ENCODE measurements at regions not wholly inside any gene's neighbourhood (a gene's known extent, or its start where the extent isn't known, plus 50 kb on each side); places are given as distances from the start of the nearest gene placed in this dataset.
A peak's percentile ranks its signal among the peaks of the same experiment; 100 is the strongest.
"Not testable (repeated sequence)": the region's sequence is repeated elsewhere in the genome, so short reads cannot be mapped to it uniquely, and the experiment has no call there.

GRCh38 chr14:51369814-51370213, 129.8 kb downstream of the TMX1 start:
- Histone ChIP-seq H3K4me1 (peaks cover 0 to 7% (median 2%) of the 10 kb centered on the region in 3 donors), H3K36me3 (no peaks in the 10 kb centered on the region), H3K9me3 (no peaks in the 10 kb centered on the region), H3K27me3 (no peaks in the 10 kb centered on the region), H3K4me3 (no peak overlapping the region), H3K27ac (no peak overlapping the region)
- WGBS, 2 donors (ENCODE audit: low coverage in 1 of 2): 84 to 86% methylated on average over 7 to 8 of the region's 8 CpGs
- TF ChIP-seq POLR2AphosphoS5 (IDR thresholded peaks at IDR 0.05) (no peak), POLR2A (IDR thresholded peaks at IDR 0.05) (no peak), CTCF (IDR thresholded peaks at IDR 0.05) (no peak)
- no peak for ATAC-seq

- no peak for ATAC-seq
- H3K4me3 ChIP-seq: no peak overlapping the region
- H3K27ac ChIP-seq: no peak overlapping the region
- no peaks in the 10 kb centered on the region for H3K9me3 ChIP-seq
- H3K36me3 ChIP-seq: no peaks in the 10 kb centered on the region
- 29 to 70% methylated on average over 1 of the region's 2 CpGs for WGBS, 2 donors (ENCODE audit: low coverage in 1 of 2)
- peaks cover 0 to 7% (median 2%) of the 10 kb centered on the region in 3 donors for H3K4me1 ChIP-seq
- TF ChIP-seq EP300 (IDR thresholded peaks at IDR 0.05) (no peak), CTCF (IDR thresholded peaks at IDR 0.05) (no peak), POLR2A (IDR thresholded peaks at IDR 0.05) (no peak), POLR2AphosphoS5 (IDR thresholded peaks at IDR 0.05) (no peak)
- no peaks in the 10 kb centered on the region for H3K27me3 ChIP-seq
Observed at GRCh38 chr14:51370758-51371386, 130.8 kb downstream of the TMX1 start.

GRCh38 chr14:51377186-51377585, 137.1 kb downstream of the TMX1 start:
- not testable (repeated sequence) for H3K36me3 ChIP-seq, H3K4me1 ChIP-seq, H3K9me3 ChIP-seq, H3K27ac ChIP-seq, ATAC-seq, H3K4me3 ChIP-seq, H3K27me3 ChIP-seq
- WGBS, 2 donors (ENCODE audit: low coverage in 1 of 2): 60% methylated on average over 1 of the region's 2 CpGs; no CpG with 5 or more reads in 1 of the 2 donors

- 90 to 93% methylated on average over 2 of the region's 2 CpGs for WGBS, 2 donors (ENCODE audit: low coverage in 1 of 2)
- Histone ChIP-seq H3K4me3 (no peak overlapping the region), H3K9me3 (no peaks in the 10 kb centered on the region), H3K27me3 (no peaks in the 10 kb centered on the region), H3K27ac (no peak overlapping the region), H3K4me1 (peaks cover 0 to 6% (median 0%) of the 10 kb centered on the region in 3 donors), H3K36me3 (no peaks in the 10 kb centered on the region)
- no peak for TF ChIP-seq POLR2A (IDR thresholded peaks at IDR 0.05)
- no peak for ATAC-seq
Observed at GRCh38 chr14:51382506-51382905, 142.5 kb downstream of the TMX1 start.

GRCh38 chr14:51386411-51386810, 146.4 kb downstream of the TMX1 start:
- Histone ChIP-seq H3K4me1 (peaks cover 0 to 6% (median 0%) of the 10 kb centered on the region in 3 donors), H3K27ac (peak overlapping the region in 1 of 4 donors; percentile 46), H3K27me3 (no peaks in the 10 kb centered on the region), H3K4me3 (no peak overlapping the region), H3K9me3 (no peaks in the 10 kb centered on the region), H3K36me3 (no peaks in the 10 kb centered on the region)
- peak; percentile 48 for ATAC-seq
- TF ChIP-seq POLR2A (IDR thresholded peaks at IDR 0.05): no peak
- no peak for TF ChIP-seq EP300 (IDR thresholded peaks at IDR 0.05)
- TF ChIP-seq POLR2AphosphoS5 (IDR thresholded peaks at IDR 0.05): no peak
- no peak for TF ChIP-seq CTCF (IDR thresholded peaks at IDR 0.05)

GRCh38 chr14:51386983-51387735, 147.1 kb downstream of the TMX1 start:
- Histone ChIP-seq H3K4me3 (no peak overlapping the region), H3K27ac (peak overlapping the region in 2 of 4 donors; percentile 35 to 46), H3K9me3 (no peaks in the 10 kb centered on the region), H3K36me3 (no peaks in the 10 kb centered on the region), H3K27me3 (no peaks in the 10 kb centered on the region), H3K4me1 (peaks cover 0 to 6% (median 6%) of the 10 kb centered on the region in 3 donors)
- WGBS, 2 donors (ENCODE audit: low coverage in 1 of 2): 68 to 74% methylated on average over 3 of the region's 3 CpGs
- TF ChIP-seq EP300 (IDR thresholded peaks at IDR 0.05): no peak
- TF ChIP-seq CTCF (IDR thresholded peaks at IDR 0.05): no peak
- TF ChIP-seq POLR2A (IDR thresholded peaks at IDR 0.05): no peak
- TF ChIP-seq POLR2AphosphoS5 (IDR thresholded peaks at IDR 0.05): peak; percentile 30
- peak; percentile 67 for ATAC-seq
